Endothelial cell of umbilical vein (primary cell): ENCODE measurements at regions not wholly inside any gene's neighbourhood (a gene's known extent, or its start where the extent isn't known, plus 50 kb on each side); places are given as distances from the start of the nearest gene placed in this dataset.

Source experiments
- BruUV-seq: library from RNA; stranded (reverse); fragments of 400-500 nt; replicated peaks from 2 replicates; lab custom pipeline; 2021; lab: Mats Ljungman, UMichigan
- CTCF ChIA-PET: fragments of 300-600, 350-600 bp; sonication (Branson Sonifier 250); formaldehyde crosslinking; loops from one replicate; lab custom pipeline; 2021; ENCODE audit warnings: antibody characterized with exemption, inconsistent platforms; lab: Charles Lee
- POLR2A ChIA-PET: fragments of 300-600, 350-600 bp; sonication (Branson Sonifier 250); formaldehyde crosslinking; loops from one replicate; lab custom pipeline; 2021; ENCODE audit warnings: antibody characterized with exemption, inconsistent platforms; lab: Charles Lee
- DNase-seq: peaks from one replicate; pipeline ENCODE4 v3.0.0-alpha.2; 2011; ENCODE audit warnings: low read depth, low spot score
- FAIRE-seq: peaks from 2 replicates; lab custom pipeline; 2011; peaks lifted over from hg19 to GRCh38; lab: Jason Lieb, UNC
- H2AFZ ChIP-seq: 2 replicates; pipeline ENCODE4 v1.6.0; 2012; ENCODE audit warnings: low read depth, low read length, control low read depth, inconsistent platforms
- H3K27ac ChIP-seq: 2 replicates; pipeline ENCODE4 v1.5.1; 2011; ENCODE audit warnings: low read depth, mild to moderate bottlenecking, control low read depth, low read length, moderate library complexity; ENCODE audit not compliant: insufficient read depth
- H3K27me3 ChIP-seq, 2 experiments: 2 replicates each; pipeline versions ENCODE4 v1.6.0 to v1.6.1; 2011; ENCODE audit warnings: low read length in 2 of 2, mixed read lengths in 1 of 2; ENCODE audit not compliant: control insufficient read depth in 2 of 2, insufficient read depth in 2 of 2
- H3K36me3 ChIP-seq, 2 experiments: 2 replicates in 1 of 2; 3 replicates in 1 of 2; pipeline ENCODE4 v1.5.1; 2011; ENCODE audit warnings: low read length in 2 of 2, mild to moderate bottlenecking in 1 of 2, moderate library complexity in 1 of 2; ENCODE audit not compliant: control insufficient read depth in 2 of 2, insufficient read depth in 2 of 2; ENCODE audit errors: extremely low read depth in 1 of 2
- H3K4me1 ChIP-seq: 3 replicates; pipeline ENCODE4 v1.5.1; 2011; ENCODE audit warnings: mild to moderate bottlenecking, low read length; ENCODE audit not compliant: control insufficient read depth, insufficient read depth; ENCODE audit errors: extremely low read depth
- H3K4me2 ChIP-seq: 2 replicates; pipeline ENCODE4 v1.6.1; 2011; ENCODE audit warnings: low read length, control low read depth, mixed read lengths; ENCODE audit not compliant: insufficient read depth
- H3K4me3 ChIP-seq, 3 experiments: fragments of 200-600 bp in 1 of 3; sonication (generic), shearing (Covaris generic) in 1 of 3; replicated peaks in 1 of 3; 2 replicates each; pipeline ENCODE4 v1.5.1; 2011 to 2016; ENCODE audit warnings: control low read depth in 3 of 3, low read length in 3 of 3, mild to moderate bottlenecking in 2 of 3, inconsistent platforms in 1 of 3, low read depth in 1 of 3, moderate library complexity in 1 of 3; ENCODE audit not compliant: insufficient read depth in 1 of 3
- H3K79me2 ChIP-seq: 2 replicates; pipeline ENCODE4 v1.6.0; 2012; ENCODE audit warnings: low read length, inconsistent platforms; ENCODE audit not compliant: control insufficient read depth, insufficient read depth
- H3K9ac ChIP-seq: replicated peaks from 2 replicates; pipeline ENCODE3; 2011; ENCODE audit warnings: low read length, control low read depth; ENCODE audit not compliant: insufficient read depth; ENCODE audit errors: extremely low read depth
- H3K9me1 ChIP-seq: replicated peaks from 3 replicates; pipeline ENCODE4 v1.6.0; 2011; ENCODE audit warnings: mild to moderate bottlenecking, low read length; ENCODE audit not compliant: control insufficient read depth, insufficient read depth; ENCODE audit errors: extremely low read depth
- H3K9me3 ChIP-seq: replicated peaks from 2 replicates; pipeline ENCODE4 v1.5.1; 2012; ENCODE audit warnings: low read length, inconsistent platforms; ENCODE audit not compliant: control insufficient read depth, insufficient read depth
- H4K20me1 ChIP-seq: replicated peaks from 2 replicates; pipeline ENCODE3; 2011; ENCODE audit warnings: mild to moderate bottlenecking, low read length; ENCODE audit not compliant: control insufficient read depth, insufficient read depth; ENCODE audit errors: extremely low read depth
- EZH2 ChIP-seq: IDR thresholded peaks from 2 replicates; pipeline ENCODE4 v1.6.1; 2012; ENCODE audit warnings: borderline replicate concordance, low read depth, mild to moderate bottlenecking, moderate library complexity, low read length, inconsistent platforms; ENCODE audit not compliant: severe bottlenecking
- FOS ChIP-seq: IDR thresholded peaks from 2 replicates; pipeline ENCODE4 v1.6.1; 2011; ENCODE audit warnings: mild to moderate bottlenecking, low read length, moderate library complexity, borderline replicate concordance; ENCODE audit not compliant: insufficient read depth
- GATA2 ChIP-seq: IDR thresholded peaks from 2 replicates; pipeline ENCODE4 v1.7.0; 2011; ENCODE audit warnings: low read depth, mild to moderate bottlenecking, moderate library complexity, mixed read lengths, low read length; ENCODE audit not compliant: insufficient read length, insufficient read depth
- JUN ChIP-seq: IDR thresholded peaks from 2 replicates; pipeline ENCODE4 v1.6.1; 2011; ENCODE audit warnings: borderline replicate concordance, low read depth; ENCODE audit not compliant: insufficient read length, insufficient read depth
- MAX ChIP-seq: IDR thresholded peaks from 2 replicates; pipeline ENCODE4 v1.6.1; 2011; ENCODE audit not compliant: insufficient read depth, insufficient read length
- MYC ChIP-seq: IDR thresholded peaks from one replicate; pipeline ENCODE4 v1.6.1; 2011; ENCODE audit warnings: mild to moderate bottlenecking, low read depth, low read length
- POLR2A ChIP-seq: IDR thresholded peaks from 2 replicates; pipeline ENCODE4 v1.6.1; 2012; ENCODE audit warnings: low read depth, mild to moderate bottlenecking, control low read depth, low read length
- POLR2AphosphoS5 ChIP-seq: IDR thresholded peaks from 2 replicates; pipeline ENCODE4 v1.6.1; 2012; ENCODE audit warnings: low read depth, mild to moderate bottlenecking, control low read depth, low read length, moderate library complexity; ENCODE audit not compliant: insufficient read depth
- dilution Hi-C: fragments of 300-500 bp; cut with MboI; formaldehyde crosslinking; loops from one replicate; pipeline ENCODE4 v1.15.0; 2019; ENCODE audit warnings: low sequenced_read_pairs; ENCODE audit not compliant: extremely low pct_ligation_motif_present
- intact Hi-C: fragments of 100-400 bp; cut with micrococcal nuclease; formaldehyde crosslinking; loops from one replicate; pipeline ENCODE4 v1.10.0; 2022

GRCh38 chr5:145495741-145496140, 339.4 kb downstream of the PRELID2 start:
- ChIA-PET POLR2A (interaction anchor here (0.5 kb wide), 1 partner anchor 14 kb away, joined by 3 read pairs; no protein-coding TSS in a partner anchor), CTCF (interaction anchor here (1.1 to 1.3 kb wide), 3 partner anchors 9 to 258 kb away, joined by 3 to 5 read pairs (median 5); no protein-coding TSS in a partner anchor)
- Histone ChIP-seq H3K9me3 (no peaks in the 10 kb centered on the region), H3K36me3 (no peaks in the 10 kb centered on the region), H3K9me1 (no peaks in the 10 kb centered on the region), H3K4me1 (peaks cover 10% of the 10 kb centered on the region), H3K27ac (no peak overlapping the region), H3K4me3 (no peak overlapping the region), H2AFZ (no peak overlapping the region), H3K9ac (no peak overlapping the region), H4K20me1 (no peaks in the 10 kb centered on the region), H3K79me2 (no peaks in the 10 kb centered on the region), H3K4me2 (no peak overlapping the region), H3K27me3 (no peaks in the 10 kb centered on the region)
- dilution Hi-C loops (no loop called here), intact Hi-C loops (no loop called here)
- TF ChIP-seq GATA2 (no peak), POLR2AphosphoS5 (peak; percentile 27), FOS (peak; percentile 96), EZH2 (no peak), JUN (peak; percentile 96)
- DNase-seq (peak; percentile 91), FAIRE-seq (peak; percentile 79)
- no TSS peak for BruUV-seq

- CTCF ChIA-PET: interaction anchor here (1.2 to 1.3 kb wide), 2 partner anchors 10 to 257 kb away, joined by 3 to 5 read pairs; no protein-coding TSS in a partner anchor
- POLR2A ChIA-PET: no interaction called here
- no peak overlapping the region for H2AFZ ChIP-seq
- intact Hi-C loops (no loop called here), dilution Hi-C loops (no loop called here)
- H3K4me3 ChIP-seq: no peak overlapping the region
- BruUV-seq: no TSS peak
- no peaks in the 10 kb centered on the region for H3K36me3 ChIP-seq
- H3K79me2 ChIP-seq: no peaks in the 10 kb centered on the region
- H3K27ac ChIP-seq: no peak overlapping the region
- H3K9me3 ChIP-seq: no peaks in the 10 kb centered on the region
- no peaks in the 10 kb centered on the region for H3K27me3 ChIP-seq
- no peak for DNase-seq
- H3K4me1 ChIP-seq: peaks cover 10% of the 10 kb centered on the region
- no peaks in the 10 kb centered on the region for H3K9me1 ChIP-seq
- no peak for FAIRE-seq
- no peaks in the 10 kb centered on the region for H4K20me1 ChIP-seq
- TF ChIP-seq POLR2AphosphoS5 (no peak), EZH2 (no peak), JUN (no peak), MAX (no peak), POLR2A (no peak), GATA2 (no peak), FOS (no peak), MYC (no peak)
- no peak overlapping the region for H3K9ac ChIP-seq
- no peak overlapping the region for H3K4me2 ChIP-seq
Measured at GRCh38 chr5:145495196-145495595, 339.9 kb downstream of the PRELID2 start.
